ENCODE measurements at regions not wholly inside any gene's neighbourhood (a gene's known extent, or its start where the extent isn't known, plus 50 kb on each side); places are given as distances from the start of the nearest gene placed in this dataset.
A peak's percentile ranks its signal among the peaks of the same experiment; 100 is the strongest.
"Not testable (repeated sequence)": the region's sequence is repeated elsewhere in the genome, so short reads cannot be mapped to it uniquely, and the experiment has no call there.

GRCh38 chr18:43744960-43745745 lies 467.9 kb upstream of the SYT4 start:
- no peak for FAIRE-seq

DNA sequence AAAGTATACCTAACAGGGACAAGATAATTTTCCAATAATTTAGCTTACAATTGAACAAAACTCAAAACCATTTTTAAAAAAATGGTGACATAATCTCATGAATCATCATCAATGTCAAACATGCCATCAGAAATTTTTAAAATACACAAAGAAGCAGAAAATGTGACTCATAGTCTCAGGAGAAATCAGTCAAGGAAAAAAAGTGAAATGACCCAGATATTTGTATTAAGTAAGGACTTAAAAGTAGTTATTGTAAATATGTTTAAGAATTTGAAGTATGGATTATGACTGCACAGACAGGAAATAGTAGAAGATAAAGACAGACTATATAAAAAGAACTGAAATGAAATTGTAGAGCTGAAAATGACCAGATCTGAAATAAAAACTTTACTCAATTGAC lies 473.9 kb upstream of the SYT4 start:
- FAIRE-seq: no peak

DNA sequence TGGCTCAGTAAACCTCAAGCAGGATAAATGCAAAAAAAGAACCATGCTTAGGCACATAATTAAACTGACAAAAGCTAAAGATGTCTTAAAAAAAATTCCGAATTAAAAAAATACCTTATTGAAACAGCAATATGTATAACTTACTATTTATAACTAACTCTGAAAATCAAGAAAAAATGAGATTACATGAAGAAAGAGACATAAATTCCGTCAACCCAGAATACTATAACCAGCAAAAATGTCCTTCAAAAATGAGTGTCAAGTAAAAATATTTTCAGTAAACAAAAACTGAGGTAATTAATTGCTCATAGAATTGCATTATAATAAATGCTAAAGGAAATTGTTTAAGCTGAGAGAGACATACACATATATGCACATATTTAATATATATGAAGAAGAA lies 474.5 kb upstream of the SYT4 start:
- FAIRE-seq: no peak

GRCh38 chr18:43757273-43757672 lies 480.0 kb upstream of the SYT4 start:
- no peak for FAIRE-seq

- no peak for FAIRE-seq
Measured at GRCh38 chr18:43758734-43759133, 481.4 kb upstream of the SYT4 start.

GRCh38 chr18:43760010-43760409 lies 482.7 kb upstream of the SYT4 start:
- no peak for FAIRE-seq

DNA sequence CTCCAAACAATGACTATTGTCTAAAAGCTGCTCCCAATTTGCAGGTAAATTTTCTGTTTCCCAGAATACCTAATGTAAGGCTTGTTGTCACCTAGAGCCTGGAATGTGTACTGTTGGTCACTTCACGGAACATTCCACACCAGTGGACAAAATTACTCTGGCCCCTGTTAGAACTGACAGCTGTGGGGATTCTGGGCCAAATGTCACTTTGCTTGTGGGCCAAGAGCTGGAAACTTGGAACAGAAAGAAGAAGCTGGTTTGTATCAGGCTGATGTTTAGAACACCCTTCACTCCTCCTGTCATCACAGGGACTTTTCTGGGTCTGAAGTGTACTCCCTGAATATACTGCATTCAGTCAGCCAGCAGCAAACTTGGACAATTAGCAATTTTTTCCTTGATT lies 495.6 kb upstream of the SYT4 start:
- no peak for FAIRE-seq

GRCh38 chr18:43774497-43774896 lies 497.2 kb upstream of the SYT4 start:
- FAIRE-seq: no peak

GRCh38 chr18:43775591-43775990 lies 498.3 kb upstream of the SYT4 start:
- FAIRE-seq: no peak

DNA sequence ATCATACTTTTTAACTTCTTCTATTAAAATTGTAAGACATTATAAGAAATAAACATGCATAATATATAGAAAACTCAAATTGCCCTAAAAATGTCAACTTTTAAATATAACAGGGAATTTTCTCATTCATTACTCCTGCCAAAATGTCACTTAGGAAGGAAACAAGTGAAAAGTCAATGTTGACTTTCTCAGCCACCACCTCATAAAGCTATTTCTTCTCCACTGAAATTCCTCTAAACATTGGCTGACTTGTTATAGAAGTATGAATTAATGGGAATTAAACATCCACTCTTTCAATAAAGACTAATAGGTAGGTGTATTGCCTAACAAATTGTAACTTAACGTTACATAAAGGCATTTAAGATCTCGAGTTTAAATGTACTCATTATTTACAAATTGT lies 499.7 kb upstream of the SYT4 start:
- FAIRE-seq: no peak

GRCh38 chr18:43777636-43778304 lies 500.5 kb upstream of the SYT4 start:
- FAIRE-seq: no peak

- no peak for FAIRE-seq
Measured at GRCh38 chr18:43780782-43781340, 503.6 kb upstream of the SYT4 start.

GRCh38 chr18:43785158-43785557 lies 507.9 kb upstream of the SYT4 start:
- no peak for FAIRE-seq

DNA sequence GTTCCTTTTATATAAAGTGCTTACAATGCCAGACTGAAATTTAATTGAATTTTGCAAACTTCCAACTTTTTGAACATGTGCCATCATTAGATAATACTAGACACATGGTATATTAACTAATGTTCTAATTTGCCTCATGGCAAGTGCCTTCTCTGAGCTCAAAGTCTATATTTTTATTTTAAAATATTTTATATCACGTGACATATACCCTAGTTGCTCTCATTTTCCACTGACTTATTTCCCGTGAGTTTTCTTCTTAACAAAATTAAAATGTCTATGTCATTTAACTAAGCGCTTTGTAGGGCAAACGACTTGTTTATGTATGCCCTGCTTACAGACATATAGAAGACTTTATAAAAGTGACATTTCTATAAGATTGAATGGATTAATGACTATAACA lies 509.6 kb upstream of the SYT4 start:
- no peak for FAIRE-seq

DNA sequence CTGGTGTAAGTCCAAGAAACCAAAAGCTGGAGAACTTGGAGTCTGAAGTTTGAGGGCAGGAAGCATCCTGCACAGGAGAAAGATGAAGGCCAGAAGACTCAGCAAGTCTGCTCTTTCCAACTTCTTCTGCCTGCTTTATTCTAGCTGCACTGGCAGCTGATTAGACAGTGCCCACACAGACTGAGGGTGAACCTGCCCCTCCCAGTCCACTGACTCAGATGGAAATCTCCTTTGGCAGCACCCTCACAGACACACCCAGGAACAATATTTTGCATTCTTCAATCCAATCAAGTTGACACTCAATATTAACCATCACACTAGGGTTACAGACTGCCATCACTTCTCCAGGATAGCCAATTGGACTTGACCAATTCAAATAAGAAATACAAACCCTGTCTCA lies 510.4 kb upstream of the SYT4 start:
- not testable (repeated sequence) for FAIRE-seq

- FAIRE-seq: no peak
Measured at GRCh38 chr18:43789234-43790000, 512.1 kb upstream of the SYT4 start.

- no peak for FAIRE-seq
Measured at GRCh38 chr18:43793910-43794309, 516.6 kb upstream of the SYT4 start.

DNA sequence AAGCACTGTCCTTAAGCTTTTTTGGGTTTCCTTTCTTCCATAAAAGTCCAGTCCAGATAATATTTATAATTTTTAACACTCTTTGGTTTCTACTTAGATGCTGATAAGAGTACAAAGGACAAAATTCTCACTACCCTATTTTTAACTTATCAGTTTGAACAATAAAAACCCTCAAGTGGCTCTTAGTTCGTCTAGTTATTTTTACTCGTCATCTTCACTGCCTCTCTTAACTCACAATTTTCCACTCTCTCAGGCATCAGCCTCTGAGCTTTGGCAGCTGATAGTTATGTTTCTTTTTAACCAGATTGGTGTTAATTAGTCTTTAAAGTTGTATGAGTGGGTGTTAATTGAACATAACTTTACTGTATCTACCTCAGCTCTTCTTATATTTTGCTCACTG lies 517.1 kb upstream of the SYT4 start:
- no peak for FAIRE-seq

GRCh38 chr18:43797347-43797746 lies 520.1 kb upstream of the SYT4 start:
- FAIRE-seq: peak; percentile 8

- FAIRE-seq: no peak
Measured at GRCh38 chr18:43800584-43800983, 523.3 kb upstream of the SYT4 start.

DNA sequence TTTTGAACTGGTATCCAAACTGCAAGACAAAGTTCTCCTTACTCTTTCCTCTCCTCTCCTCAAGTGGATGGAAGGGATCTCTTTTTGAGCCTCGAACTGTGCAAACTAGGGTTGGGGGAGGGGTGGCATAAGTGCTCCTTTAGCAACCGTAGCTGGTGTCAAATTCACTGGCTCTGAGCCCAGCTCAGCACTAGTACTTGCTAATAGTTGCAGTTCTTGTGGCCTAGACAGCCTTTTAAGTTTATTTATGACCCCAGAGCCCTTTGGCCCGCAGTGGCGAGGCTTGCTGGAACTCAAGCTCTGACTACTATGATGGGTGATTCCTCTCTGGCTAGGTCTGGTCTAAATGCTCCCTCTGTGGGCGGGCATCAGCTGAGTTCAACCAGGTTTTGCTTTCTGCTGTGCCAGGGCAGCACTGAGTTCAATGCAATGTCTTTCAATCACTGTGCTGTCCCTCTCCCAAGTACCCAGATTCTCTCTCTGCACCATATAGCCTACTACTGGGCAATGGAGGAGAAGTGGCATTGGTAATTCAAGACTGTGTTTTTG lies 528.4 kb upstream of the SYT4 start:
- FAIRE-seq: no peak

DNA sequence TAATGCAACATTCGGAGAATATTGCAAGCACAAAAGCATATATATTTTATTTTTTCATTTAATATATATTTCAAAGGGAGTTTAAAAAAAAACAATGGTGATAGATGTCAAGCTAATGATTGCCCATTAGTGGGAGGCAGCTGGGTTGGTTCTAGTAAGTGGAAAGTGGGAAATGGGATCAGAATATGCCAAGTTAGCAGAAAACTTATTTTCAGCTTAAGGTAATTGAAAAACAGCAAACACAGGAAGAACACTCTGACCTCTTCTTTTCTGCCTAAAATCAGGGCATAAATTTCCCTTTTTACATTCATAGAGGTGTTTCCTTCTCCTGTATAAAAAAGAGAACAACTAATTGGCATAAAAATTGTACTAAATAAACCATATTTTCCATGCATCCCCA lies 535.3 kb upstream of the SYT4 start:
- no peak for FAIRE-seq

DNA sequence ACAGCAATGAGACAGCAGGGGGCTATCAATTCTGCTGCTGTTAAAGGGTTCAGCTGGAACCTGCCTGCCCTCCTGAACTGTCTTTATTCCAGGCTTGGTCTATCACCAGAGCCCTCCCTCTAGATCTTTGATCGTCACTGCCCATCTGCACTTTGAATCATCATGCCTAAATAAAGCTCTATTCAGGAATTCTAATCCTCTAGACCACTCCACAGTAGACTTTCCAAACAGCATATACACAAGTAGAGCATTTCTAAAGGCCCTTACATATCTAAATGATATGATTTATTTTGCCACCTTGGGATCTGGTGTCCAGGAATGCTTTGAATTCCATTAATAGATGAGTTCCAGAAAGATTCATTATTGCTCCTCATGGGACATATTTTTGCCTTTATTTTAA lies 542.1 kb upstream of the SYT4 start:
- no peak for FAIRE-seq

Measured in endometrium (tissue), 2 donors.